ENCODE measurements at regions not wholly inside any gene's neighbourhood (a gene's known extent, or its start where the extent isn't known, plus 50 kb on each side); places are given as distances from the start of the nearest gene placed in this dataset.
"Not testable (repeated sequence)": the region's sequence is repeated elsewhere in the genome, so short reads cannot be mapped to it uniquely, and the experiment has no call there.

DNA sequence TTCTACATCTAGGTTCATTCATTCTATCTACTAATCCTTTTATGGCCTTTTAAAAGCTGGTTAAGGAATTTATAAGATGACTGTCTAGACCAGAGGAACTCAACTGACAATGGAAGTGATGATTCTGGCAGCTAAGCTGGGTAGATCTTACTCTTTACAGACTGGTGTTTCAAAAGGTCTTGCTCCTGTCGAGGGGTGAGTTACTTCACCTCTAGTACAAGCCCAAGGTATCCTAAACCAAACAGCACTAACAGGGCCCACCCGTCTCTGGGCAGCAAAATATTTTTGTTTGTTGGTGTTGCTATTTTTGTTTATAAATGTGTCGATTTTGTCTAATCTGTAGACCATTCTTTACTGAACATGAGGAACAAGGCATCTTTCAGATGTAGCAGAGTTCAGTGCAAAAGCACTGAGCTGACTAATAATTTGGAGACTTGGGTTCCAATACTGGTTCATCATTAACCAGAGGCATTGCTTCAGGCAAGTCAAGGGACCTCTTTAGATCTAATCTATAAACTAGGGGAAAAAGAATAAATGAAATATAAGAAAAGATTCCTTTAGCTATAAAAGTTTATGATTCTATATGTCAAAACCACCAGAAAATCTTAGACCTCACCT is 90.3 kb upstream of the FRG1 start:
- no peak for DNase-seq (ENCODE audit: low read depth)
- TF ChIP-seq, protein P1, sequence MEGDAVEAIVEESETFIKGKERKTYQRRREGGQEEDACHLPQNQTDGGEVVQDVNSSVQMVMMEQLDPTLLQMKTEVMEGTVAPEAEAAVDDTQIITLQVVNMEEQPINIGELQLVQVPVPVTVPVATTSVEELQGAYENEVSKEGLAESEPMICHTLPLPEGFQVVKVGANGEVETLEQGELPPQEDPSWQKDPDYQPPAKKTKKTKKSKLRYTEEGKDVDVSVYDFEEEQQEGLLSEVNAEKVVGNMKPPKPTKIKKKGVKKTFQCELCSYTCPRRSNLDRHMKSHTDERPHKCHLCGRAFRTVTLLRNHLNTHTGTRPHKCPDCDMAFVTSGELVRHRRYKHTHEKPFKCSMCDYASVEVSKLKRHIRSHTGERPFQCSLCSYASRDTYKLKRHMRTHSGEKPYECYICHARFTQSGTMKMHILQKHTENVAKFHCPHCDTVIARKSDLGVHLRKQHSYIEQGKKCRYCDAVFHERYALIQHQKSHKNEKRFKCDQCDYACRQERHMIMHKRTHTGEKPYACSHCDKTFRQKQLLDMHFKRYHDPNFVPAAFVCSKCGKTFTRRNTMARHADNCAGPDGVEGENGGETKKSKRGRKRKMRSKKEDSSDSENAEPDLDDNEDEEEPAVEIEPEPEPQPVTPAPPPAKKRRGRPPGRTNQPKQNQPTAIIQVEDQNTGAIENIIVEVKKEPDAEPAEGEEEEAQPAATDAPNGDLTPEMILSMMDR (conservative IDR thresholded peaks at IDR 0.05; ENCODE audit: control insufficient read depth, insufficient read depth, low read depth, low read length) = no peak
- H3K4me3 ChIP-seq (ENCODE audit: control insufficient read depth, low read depth, low read length) = no peak overlapping the region

DNA sequence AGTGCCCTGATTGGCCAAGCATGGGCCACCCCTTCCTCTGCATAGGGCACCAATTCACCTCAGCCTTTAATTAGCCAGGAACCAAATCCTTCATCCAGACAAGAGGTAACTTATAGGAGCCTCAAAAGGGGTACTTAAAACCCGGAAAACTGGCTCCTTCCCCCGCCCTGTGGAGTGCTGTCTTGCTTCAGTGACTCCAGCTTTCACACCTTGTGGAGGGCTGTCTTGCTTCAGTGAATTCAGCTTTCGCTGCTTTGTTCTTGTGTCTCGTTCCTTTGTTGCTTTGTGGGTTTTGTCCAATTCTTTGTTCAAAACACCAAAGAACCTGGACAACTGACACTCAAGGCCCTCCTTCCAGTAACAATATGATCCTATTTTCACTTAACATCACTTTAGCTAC is 82.2 kb upstream of the FRG1 start:
- DNase-seq (ENCODE audit: low read depth) = no peak
- H3K4me3 ChIP-seq (ENCODE audit: control insufficient read depth, low read depth, low read length) = no peak overlapping the region
- TF ChIP-seq, protein P1 (conservative IDR thresholded peaks at IDR 0.05; ENCODE audit: control insufficient read depth, insufficient read depth, low read depth, low read length) = no peak

DNA sequence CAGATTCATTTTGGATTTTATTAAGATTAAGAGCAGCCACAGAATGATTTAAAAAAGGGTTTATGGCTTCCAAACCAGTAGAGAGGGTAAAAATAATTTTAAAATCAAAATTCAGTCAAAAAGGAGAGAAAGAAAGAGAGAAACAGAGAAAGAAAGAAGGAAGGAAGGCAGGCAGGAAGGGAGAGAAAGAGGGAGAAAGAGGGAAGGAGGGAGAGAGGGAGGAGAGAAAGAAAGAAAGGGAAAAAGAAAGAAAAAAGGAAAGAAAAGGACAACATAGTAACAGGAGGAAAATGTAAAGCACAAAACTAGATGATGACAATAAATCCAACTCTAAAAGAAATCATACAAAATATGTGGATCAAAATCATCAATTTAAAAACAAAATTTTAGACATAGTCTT is 79.6 kb upstream of the FRG1 start:
- TF ChIP-seq, protein P1 (conservative IDR thresholded peaks at IDR 0.05; ENCODE audit: control insufficient read depth, insufficient read depth, low read depth, low read length) = no peak
- no peak for DNase-seq (ENCODE audit: low read depth)

DNA sequence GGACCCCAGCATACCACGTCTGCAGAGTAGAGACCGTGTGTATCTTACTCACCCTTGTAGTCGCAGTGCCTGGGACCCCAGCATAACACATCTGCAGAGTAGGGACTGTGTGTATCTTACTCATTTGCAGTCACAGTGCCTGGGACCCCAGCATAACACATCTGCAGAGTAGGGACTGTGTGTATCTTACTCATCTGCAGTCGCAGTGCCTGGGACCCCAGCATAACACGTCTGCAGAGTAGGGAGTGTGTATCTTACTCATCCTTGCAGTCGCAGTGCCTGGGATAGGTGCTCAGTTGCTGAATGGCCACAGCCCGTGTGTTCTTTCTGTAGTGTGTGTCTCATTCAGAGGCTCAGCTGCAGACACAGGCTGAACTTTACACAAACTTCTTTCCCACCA is 71.4 kb upstream of the FRG1 start:
- no peak overlapping the region for H3K4me3 ChIP-seq (ENCODE audit: control insufficient read depth, low read depth, low read length)
- TF ChIP-seq, protein P1 (conservative IDR thresholded peaks at IDR 0.05; ENCODE audit: control insufficient read depth, insufficient read depth, low read depth, low read length) = no peak
- no peak for DNase-seq (ENCODE audit: low read depth)

More for the DNA sequence above, 79.6 kb upstream of the FRG1 start:
- H3K4me3 ChIP-seq (ENCODE audit: control insufficient read depth, low read depth, low read length) = no peak overlapping the region

DNA sequence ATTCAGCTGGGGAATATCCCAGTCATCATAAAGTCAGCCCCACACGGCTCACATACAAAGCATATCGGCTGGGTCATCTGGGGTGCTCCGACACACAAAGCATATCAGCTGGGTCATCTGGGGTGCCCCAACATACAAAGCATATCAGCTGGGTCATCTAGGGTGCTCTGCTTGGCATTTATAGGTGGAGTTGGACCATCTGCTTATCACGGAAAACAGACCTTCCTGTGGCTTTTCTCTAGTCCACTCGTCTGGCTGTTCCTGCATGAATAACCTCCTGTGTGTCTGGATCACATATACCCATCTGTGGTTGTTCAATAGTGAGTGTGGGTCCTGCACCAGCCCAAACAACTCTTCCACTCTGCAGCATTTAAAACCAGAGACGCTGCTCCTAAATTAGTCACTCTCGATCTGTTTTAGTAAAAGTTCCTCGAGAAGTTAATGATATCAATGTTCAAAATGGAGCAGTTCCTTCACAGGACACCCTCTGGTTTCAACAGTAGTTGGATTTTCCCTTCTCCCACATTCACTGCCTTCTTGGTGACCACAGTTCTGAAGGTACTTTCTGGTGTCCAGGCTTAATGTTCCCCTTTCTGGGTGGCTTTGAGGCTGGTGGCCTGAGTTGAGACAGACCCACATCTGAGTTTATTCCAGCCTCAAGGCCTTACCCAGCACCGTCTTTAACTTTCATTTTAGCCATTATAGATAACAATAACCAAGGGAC is 70.0 kb upstream of the FRG1 start:
- no peak overlapping the region for H3K4me3 ChIP-seq (ENCODE audit: control insufficient read depth, low read depth, low read length)
- TF ChIP-seq, protein P1 (conservative IDR thresholded peaks at IDR 0.05; ENCODE audit: control insufficient read depth, insufficient read depth, low read depth, low read length) = no peak
- DNase-seq (ENCODE audit: low read depth) = no peak

DNA sequence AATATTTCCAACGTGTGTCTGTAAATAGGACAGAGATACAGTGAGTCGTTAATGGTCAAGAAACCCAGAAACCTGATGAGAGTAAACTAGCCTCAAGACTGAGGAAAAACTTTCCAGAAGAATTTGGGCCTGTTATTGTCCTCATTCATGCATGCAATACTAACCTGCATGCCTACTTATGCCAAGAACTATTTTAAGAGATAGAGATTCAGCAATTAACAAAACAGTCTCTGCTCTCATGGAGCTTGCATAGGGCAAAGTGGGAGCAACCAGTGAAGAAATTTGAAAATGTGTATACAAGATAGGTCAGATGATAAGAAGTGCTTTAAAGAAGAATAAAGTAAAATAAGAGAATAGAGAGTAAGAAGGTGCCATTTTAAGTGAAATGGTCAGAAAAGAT is 66.1 kb upstream of the FRG1 start:
- DNase-seq (ENCODE audit: low read depth) = no peak
- no peak overlapping the region for H3K4me3 ChIP-seq (ENCODE audit: control insufficient read depth, low read depth, low read length)
- TF ChIP-seq, protein P1 (conservative IDR thresholded peaks at IDR 0.05; ENCODE audit: control insufficient read depth, insufficient read depth, low read depth, low read length) = no peak

DNA sequence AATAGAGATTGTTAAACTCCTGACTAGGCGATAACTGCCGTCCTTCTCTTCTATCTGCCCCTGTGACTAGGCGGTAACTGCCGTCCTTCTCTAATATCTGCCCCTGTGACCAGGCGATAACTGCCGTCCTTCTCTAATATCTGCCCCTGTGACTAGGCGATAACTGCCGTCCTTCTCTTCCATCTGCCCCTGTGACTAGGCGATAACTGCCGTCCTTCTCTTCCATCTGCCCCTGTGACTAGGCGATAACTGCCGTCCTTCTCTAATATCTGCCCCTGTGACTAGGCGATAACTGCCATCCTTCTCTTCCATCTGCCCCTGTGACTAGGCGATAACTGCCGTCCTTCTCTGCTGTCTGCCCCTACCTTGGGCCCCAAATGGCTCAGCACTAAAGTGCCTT is 59.5 kb upstream of the FRG1 start:
- not testable (repeated sequence) for H3K4me3 ChIP-seq (ENCODE audit: control insufficient read depth, low read depth, low read length)
- peak; percentile 14 for DNase-seq (ENCODE audit: low read depth)

DNA sequence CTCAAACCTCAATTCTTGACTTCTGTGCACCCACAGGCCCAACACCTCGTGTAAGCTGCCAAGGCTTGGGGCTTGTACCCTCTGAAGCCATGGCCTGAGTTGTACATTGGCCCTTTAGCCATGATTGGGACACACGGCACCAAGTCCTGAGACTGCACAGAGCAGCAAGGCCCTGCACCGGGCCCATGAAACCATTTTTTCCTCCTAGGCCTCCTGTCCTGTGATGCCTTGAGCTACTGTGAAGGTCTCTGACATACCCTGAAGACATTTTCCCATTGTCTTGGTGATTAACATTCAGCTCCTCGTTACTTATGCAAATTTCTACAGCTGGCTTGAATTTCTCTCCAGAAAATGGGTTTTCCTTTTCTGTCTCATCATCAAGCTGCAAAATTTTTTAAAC is 52.3 kb upstream of the FRG1 start:
- not testable (repeated sequence) for DNase-seq (ENCODE audit: low read depth)

More for the DNA sequence above, 52.3 kb upstream of the FRG1 start:
- not testable (repeated sequence) for H3K4me3 ChIP-seq (ENCODE audit: control insufficient read depth, low read depth, low read length)
